ENCODE measurements at regions not wholly inside any gene's neighbourhood (a gene's known extent, or its start where the extent isn't known, plus 50 kb on each side); places are given as distances from the start of the nearest gene placed in this dataset.

DNA sequence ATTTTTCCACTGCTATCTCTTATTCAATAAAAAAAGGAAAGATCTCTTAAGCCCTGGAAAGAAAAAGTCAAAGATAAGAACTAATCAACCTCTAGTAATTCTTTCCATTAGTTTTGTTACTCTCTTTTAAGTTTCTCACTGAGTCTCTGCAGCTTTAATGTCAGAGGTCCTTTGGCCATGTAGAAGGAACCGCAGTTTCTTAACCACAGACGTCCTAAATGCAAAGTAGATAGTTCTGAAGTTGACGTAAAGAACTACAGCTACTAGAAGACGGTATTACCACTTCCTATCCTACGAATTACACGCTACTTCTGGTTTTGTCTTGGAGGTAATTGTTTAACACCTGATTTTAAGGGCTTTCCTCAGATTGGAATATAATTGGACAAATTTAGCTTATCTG lies 325.9 kb downstream of the ANKRD50 start:
- no peak for DNase-seq (ENCODE audit: low spot score)

DNA sequence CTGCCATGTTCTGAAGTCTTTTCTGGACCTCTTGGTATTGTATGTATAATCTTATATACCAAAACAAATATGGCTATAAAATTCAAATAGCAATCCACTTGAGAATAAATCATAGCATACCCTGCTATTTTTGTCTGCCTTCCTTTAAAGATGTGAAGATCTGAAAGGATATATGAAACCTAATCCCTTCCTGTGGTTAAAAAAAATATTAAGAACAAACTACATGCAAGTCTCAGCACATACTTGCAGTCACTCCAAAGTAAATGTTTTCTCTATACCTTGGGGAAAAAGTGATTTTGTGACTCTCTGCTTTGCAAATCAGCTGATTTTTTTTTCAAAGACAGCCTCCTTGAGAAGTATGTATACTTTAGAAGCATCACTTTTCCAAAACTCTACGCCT lies 322.9 kb downstream of the ANKRD50 start:
- no peak for DNase-seq (ENCODE audit: low spot score)

DNA sequence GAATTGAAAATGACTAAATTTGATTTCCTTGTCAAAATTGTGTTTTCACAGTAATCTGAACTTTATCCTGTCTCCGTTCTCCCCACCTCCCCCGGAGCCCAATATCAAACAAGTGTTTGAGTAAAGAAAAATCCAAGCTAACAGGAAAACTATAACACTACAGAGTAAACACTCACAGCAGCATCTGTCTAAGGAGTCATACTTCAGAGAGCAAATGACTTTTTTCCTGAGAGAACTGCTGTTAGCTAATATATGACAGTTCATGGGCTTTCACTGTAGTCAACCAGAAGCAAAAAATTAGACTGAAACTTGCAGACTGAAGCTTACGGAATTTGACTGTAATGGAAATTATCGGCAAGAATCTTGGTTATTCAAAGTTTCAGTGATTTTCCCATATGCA lies 321.7 kb downstream of the ANKRD50 start:
- DNase-seq (ENCODE audit: low spot score), result no peak

DNA sequence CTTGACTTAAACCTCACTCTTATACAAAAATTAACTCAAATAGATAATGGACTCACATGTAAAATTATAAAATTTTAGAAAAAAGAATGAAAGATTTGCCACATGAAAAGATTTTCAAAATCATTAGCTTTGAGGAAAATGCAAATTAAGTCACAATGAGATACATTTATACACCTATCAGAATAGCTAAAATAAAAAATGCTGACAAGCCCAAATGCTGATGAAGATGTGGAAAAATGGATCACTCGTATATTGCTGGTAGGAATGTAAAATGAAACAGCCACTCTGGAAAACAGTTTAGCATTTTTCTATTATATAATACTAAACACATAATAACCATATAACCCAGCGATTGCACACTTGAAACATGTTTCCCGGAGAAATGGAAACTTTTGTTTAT lies 316.2 kb downstream of the ANKRD50 start:
- no peak for DNase-seq (ENCODE audit: low spot score)

DNA sequence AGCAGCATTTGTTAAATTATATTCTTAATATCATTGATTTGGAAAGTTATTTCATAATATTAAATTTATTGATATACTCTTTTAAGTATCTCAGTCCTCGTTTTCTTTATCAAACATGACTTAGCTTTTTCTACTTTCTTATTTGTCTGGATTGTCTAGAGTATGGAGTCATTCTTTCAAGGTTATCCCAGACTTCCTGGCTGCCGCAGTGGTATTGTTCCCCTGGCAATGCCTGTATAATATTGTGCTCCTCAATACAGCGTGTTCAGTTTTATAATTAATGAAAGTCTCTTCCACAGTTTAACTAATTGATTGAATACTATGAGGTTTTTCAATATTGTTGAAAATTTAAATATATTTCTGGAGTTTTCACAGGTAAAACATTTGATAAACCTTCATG lies 310.9 kb downstream of the ANKRD50 start:
- no peak for DNase-seq (ENCODE audit: low spot score)

DNA sequence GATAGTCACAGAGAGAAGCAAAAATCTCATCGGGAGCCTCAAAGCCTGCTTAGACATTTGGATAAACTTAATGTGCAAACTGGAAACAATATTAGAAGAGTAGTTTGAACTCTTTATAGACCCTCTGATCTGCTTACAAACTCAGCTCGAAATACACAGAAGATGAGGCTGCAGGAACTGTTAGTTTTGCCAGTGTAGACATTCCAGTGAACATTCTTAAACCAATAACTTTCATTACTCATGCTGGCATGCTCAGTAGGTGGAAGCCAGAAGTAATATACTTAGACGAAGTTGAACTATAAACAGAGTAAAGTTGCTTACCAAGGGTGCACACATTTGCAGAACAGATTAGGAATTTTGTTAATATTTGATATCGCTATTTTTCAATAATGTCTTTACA lies 303.5 kb downstream of the ANKRD50 start:
- no peak for DNase-seq (ENCODE audit: low spot score)

DNA sequence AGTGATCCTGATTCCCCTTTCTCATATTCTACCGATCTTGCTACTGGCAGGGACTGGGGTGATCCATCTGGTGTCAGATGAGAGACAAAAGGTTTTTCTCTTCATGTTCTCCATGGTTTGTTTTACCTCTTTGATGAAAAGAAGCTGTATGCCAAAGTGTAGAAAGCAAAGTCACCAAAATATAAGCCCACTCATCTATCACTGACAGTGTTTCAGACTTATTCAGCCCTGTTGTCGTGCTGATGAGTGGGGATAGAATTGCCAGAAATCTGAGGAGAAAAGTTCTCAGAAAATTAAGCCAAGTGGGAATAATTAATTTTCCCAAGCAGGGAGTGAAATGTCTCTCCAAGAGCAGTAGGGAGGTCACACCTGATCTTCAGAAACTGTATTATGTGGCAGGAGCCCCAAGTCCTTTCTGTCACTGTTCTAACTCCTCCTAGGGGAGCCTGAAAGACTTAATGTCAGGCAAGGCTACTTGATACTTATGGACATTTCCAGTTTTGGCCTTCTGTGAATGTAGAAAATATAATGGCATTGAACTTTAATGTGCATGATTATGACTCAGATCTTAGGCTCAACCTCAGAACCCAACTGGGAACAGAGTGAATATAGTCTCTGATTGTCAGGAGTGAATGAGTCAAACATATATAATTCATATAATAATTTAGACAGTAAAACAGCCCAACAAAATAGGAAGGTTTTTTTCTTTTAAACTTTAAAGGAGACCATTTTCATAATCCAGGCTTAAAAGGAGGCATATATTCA lies 298.1 kb downstream of the ANKRD50 start:
- no peak for DNase-seq (ENCODE audit: low spot score)

DNA sequence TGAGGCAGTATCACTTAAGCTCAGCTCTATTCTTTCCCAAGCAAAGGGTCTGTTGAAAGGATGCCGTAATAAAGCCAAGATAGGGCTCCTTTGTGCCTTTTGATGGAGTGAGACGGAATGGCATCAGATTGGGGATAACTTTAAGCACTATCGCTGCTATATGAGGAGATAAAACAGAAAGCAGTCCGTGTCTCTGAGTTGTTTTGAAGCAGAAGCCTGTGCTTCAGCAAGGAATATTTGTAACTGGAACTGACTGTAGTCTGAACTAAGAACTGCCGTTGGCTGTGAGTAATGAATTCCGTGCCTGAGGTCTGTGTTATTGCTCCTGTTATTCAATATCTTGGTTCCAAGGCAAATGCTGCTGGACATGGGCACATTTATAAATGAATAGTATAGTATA lies 297.4 kb downstream of the ANKRD50 start:
- no peak for DNase-seq (ENCODE audit: low spot score)

DNA sequence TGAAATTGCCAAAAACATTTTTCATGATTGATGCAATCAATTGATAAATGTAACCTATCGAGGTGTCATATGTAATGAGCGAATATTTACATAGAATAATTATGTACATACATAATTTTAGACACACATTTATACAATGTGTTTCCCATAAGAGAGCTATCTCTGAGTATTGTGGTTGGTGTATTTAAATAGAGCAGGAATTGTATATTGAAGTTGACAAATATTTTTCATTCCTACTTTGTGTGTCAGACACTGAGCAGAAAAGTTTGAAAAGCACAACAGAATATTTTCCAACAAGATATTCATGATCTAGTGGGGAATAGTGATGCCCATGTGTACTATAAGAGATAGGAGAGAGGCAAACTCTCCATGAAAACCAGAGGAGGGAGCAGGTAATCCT lies 295.2 kb downstream of the ANKRD50 start:
- no peak for DNase-seq (ENCODE audit: low spot score)

DNA sequence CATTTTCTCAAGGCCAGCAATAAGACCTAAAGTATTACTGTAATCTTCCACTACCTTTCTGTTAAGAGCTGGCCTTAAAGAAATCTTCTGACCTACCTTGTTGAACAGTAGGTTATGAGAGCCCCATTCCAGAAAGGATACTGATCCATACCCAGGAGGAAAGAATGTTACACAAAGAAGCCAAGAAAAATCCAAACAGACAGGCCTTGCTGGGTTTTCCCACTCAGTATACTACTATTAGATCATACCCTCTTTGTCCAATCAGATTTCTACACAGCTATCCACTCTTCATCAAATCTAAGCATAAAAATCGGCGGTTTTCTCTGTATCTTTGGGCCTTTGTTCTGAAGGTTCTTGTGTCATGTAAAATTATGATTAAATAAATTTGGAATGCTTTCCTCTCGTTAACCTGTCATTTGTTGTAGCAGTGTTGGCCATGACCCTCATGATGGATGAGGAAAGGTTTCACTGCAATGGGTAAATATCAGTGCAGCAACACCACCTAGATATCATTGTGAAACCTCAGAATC lies 292.3 kb downstream of the ANKRD50 start:
- DNase-seq (ENCODE audit: low spot score), result no peak

DNA sequence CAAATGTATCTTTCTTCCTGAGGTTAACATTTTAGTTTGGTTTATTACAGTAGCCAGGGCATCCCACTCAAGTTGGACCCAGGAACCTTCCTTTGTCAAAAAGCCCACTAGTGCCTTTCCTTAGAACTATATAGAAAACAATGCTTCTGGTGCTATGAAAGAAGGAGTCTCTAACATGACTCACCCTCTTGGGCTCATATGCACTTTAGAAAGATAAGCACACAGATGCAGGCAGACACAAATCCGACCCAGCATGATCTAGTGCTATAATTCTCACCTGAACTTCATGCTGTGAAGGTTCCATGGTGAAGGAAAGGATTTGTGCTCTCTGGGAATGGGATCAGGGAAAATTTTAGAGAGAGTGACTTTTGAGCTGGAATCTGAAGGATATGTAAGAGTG lies 289.4 kb downstream of the ANKRD50 start:
- DNase-seq (ENCODE audit: low spot score), result no peak

DNA sequence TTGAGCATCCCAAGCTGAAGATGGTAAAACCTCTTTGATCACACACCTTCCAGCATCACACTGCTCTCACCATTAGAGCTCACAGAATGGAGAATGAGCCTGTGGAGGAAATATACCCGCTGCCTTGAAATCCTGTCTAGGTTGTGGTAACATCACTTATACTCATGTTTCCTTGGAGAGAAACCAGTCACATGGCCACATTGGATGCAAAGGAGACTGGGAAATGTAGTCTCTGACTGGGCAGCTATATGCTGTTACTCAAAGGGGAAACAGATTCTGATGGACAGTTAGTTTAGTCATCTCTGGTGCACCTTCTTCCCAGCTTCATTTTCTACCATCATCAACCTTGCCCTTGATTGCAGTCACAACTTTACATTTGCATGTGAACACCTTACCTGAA lies 286.3 kb downstream of the ANKRD50 start:
- no peak for DNase-seq (ENCODE audit: low spot score)

DNA sequence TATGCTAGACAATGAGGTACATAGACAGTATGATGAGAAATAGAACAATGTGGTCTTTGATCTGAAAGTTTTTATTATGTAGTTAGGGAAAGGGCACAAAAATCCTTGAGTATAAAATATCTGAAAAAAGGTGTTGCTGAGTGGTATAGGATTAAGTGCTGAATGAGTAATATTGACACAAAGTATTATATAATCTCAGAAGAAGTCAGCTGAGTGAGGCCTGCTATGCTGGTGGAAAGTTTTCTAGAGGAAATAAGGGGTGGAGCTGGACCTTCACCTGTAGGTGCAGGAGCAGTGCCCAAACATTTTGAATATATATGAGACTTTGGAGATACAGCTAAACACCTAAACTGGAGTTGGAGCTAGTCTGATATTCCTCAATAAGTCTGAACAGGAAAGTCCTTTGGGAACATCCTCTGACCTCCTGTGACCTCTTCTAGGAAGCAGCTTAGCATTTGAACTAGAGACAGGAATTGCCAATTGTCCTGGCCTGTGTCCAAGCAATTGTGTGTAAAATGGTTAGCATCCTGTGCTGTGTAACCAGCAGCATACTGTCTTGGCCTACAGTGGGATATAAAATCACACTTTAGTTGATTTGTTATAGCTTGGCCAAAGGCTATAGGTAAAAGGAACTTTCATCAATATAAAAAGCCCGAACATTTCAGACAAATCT lies 285.3 kb downstream of the ANKRD50 start:
- DNase-seq (ENCODE audit: low spot score), result no peak

DNA sequence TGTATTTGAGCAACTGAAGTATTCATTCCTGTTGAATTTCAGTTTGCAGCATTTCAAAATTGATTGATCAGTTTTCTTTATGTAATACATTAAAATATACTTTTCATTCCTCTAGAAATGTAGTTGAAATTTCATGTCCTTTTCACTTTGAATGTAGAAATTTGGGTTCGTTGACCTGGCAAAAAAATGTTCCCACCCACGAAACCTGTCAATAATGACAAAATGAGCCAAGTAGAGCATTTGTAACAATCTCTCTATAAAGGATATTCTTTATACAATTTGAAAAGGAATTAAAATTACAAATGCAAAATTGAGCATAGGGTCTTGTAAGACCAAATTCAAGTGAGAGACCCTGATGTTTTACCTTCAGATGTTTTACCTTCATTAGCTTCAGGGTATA lies 283.9 kb downstream of the ANKRD50 start:
- DNase-seq (ENCODE audit: low spot score), result no peak

DNA sequence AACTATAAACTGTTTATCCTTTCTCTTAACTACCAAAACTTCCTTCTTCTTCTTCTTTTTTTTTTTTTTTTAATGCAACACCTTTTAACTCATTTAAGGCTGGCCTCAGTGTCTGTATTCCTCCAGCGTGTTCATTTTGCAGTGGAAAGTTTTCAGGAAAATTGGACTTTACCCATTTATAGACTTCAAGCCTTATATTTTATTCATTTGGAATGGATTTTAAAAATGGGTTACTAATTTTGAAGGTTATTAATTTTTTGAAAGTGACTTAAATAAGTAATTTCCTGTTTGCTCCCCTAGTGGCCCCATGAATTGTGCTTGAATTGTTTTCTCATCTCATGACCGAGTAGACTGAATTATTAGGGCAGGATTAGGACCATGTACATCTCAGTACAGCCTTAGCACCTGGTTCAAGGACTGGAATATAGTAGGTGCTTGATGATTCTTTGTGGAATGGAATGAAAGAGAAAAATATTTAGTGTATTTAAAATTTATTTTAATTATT lies 282.7 kb downstream of the ANKRD50 start:
- no peak for DNase-seq (ENCODE audit: low spot score)

DNA sequence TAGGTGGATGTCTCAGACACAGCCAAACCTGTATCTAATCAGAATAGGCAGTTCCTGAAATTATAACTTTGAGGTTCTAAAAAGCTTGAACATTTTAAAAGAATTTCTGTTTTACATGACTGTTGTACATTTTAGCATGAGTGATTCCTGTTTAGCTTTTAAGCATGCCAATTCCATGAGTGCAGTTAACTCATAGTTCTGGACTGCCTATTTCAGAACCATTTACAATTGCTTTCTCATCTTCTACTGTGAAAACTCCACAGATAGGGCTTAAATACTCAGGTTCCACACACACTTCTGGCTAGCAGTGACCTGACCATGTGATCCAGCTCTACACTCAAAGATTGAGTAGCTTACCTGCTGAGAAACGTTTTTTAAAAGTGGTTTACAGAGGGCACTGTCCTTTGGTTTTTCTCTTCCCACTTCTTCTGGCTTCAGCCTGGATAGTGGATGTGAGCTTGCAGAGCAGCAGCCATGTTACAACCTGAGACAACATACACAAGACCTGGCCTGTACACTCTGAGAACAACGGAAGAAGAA lies 280.8 kb downstream of the ANKRD50 start:
- DNase-seq (ENCODE audit: low spot score), result no peak

DNA sequence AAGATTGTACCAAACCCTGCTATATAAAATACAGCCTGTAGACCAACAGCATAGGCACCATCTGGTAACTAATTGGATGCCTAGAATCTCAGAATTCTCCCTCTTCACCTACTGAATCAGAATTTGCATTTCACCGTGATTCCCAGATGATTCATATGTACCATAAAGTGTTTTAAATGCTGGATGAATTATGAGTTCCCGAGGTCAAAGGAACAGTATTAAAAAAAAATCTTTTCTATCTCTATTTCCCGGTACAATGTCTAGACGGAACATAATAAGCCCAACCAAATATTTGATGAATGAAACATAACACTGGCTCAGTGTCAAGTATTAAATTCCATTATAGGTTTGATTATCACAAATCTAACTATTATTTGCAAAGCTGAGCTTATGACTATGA lies 280.0 kb downstream of the ANKRD50 start:
- no peak for DNase-seq (ENCODE audit: low spot score)

DNA sequence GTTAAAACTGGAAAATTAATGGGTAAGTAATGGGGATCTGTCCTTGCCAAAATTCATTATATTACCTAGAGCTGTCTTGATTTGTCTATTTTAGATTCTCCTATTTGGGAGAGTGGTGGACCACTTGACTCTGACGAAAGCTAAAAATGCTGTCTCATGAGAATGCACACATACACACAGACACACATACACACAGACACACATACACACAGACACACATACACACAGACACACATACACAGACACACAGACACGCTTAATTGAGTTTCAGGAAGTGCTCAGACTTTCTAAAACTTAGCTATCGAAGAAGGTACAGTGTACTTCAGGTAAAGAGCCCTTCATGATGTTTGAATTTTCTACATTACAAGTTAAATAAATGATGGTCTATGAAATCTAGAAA lies 279.5 kb downstream of the ANKRD50 start:
- no peak for DNase-seq (ENCODE audit: low spot score)

DNA sequence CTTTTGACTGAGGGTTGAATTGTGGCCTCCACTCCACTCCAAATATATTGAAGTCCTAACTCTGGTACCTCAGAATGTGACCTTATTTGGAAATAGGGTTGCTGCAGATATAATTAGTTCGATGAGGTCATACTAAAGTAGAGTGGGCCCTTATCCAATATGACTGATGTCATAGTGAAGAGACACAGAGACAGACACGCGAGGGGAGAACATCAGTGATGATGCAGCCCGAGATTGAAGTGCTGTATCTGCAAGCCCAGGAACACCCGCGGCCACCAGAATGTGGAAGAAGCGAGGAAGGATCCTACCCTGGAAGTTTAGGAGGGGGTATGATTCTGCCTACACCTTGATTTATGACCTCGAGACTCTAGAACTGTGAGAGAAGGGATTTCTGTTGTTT lies 279.0 kb downstream of the ANKRD50 start:
- DNase-seq (ENCODE audit: low spot score), result no peak

DNA sequence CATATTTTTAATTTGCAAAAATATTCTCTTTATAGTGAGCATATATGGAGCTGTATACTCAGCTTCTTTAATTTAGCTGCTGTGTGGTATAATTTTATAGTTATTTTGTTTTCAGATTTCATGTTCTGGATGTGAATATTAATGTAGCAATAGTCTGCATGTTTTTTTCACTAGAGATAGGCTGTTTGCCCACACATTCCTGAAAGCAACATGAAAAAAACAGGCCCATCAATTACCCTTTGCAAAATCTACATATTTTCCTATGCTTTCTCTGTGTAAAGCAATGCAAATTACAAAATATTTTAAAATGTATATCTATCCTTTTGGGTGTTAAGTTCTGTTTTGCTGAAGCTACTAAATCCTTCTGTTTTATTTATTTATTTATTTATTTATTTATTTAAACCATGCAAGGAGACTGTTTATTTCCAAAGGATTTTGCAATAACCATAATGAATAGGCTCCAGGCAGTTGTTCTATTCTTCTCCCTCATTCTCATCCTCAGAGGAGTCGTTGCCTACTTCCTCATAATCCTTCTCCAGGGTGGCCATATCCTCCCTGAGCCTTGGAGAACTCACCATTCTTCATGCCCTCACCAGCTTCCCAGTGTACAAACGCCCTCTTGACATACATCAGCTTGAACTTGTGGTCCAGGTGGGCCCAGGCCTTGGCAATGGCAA lies 277.1 kb downstream of the ANKRD50 start:
- DNase-seq (ENCODE audit: low spot score), result no peak

DNA sequence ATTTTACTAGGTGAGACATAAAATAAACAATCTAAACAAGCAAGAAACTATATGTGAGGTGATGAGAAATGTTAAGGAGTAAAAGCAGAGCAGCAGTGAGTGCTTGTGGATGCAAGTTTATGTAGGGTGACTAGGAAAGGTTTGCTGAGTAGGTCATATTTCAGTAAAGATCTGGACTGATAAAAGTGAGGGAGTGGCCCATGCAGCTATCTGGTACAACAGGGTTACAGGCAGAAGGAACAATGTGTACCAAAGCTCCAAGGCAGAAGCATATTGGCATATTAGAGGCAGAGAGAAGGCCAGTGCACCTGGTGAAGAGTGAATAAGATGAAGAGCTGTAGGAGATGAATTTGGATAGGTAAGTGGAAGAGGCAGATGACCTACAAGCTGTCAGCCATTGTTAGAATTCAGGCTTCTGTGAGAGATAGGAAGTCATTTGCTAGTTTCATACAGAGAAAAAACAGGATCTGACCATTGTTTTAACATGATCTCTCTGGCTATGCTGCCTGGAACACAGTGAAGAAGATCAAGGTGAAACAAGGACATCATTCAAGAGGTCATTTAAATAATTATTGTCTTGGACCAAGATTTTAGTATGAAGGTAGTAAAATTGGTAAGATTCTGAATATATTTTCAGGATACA lies 274.6 kb downstream of the ANKRD50 start:
- no peak for DNase-seq (ENCODE audit: low spot score)

Data from mesenteric fat pad (tissue), 1 donor.